ENCODE measurements at regions not wholly inside any gene's neighbourhood (a gene's known extent, or its start where the extent isn't known, plus 50 kb on each side); places are given as distances from the start of the nearest gene placed in this dataset.
"Not testable (repeated sequence)": the region's sequence is repeated elsewhere in the genome, so short reads cannot be mapped to it uniquely, and the experiment has no call there.

GRCh38 chr13:48813518-48813917 is 159.8 kb downstream of the CYSLTR2 start:
- Histone ChIP-seq H3K27ac (ENCODE audit: low read length) (no peak overlapping the region), H3K27me3 (ENCODE audit: control insufficient read depth, insufficient read depth, low read length) (no peaks in the 10 kb centered on the region), H3K4me1 (ENCODE audit: control insufficient read depth, low read depth, low read length) (no peaks in the 10 kb centered on the region), H3K9ac (ENCODE audit: low read length) (no peak overlapping the region), H3K36me3 (ENCODE audit: control insufficient read depth, low read depth, low read length) (no peaks in the 10 kb centered on the region), H3K4me3 (ENCODE audit: low read length) (no peak overlapping the region), H3K9me3 (ENCODE audit: control insufficient read depth, low read depth, low read length) (no peaks in the 10 kb centered on the region)

DNA sequence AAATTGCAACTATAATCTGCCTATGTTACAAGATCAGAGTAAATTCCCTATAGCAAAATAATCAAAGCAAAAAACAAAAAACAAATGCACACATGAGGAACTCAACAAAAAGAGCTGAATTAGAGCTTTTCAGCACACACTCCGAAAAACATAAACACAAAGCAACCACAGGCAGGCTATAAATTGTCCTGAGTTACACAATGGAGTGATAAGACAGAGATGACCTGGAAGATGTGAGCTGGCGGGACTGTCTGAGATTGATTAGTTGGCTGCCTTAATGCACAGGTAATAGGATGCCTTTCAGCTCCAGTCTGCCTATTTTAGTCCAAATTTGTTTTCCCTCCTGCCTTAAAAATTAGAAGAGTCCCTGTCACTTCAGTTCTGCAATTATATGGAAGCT is 159.0 kb upstream of the FNDC3A start:
- H3K9ac ChIP-seq (ENCODE audit: low read length): no peak overlapping the region
- no peak overlapping the region for H3K4me3 ChIP-seq (ENCODE audit: low read length)
- H3K27ac ChIP-seq (ENCODE audit: low read length): no peak overlapping the region
- H3K4me1 ChIP-seq (ENCODE audit: control insufficient read depth, low read depth, low read length): no peaks in the 10 kb centered on the region
- H3K36me3 ChIP-seq (ENCODE audit: control insufficient read depth, low read depth, low read length): no peaks in the 10 kb centered on the region
- no peaks in the 10 kb centered on the region for H3K9me3 ChIP-seq (ENCODE audit: control insufficient read depth, low read depth, low read length)
- H3K27me3 ChIP-seq (ENCODE audit: control insufficient read depth, insufficient read depth, low read length): no peaks in the 10 kb centered on the region

GRCh38 chr13:48817166-48817802 is 158.4 kb upstream of the FNDC3A start:
- H3K36me3 ChIP-seq (ENCODE audit: control insufficient read depth, low read depth, low read length): no peaks in the 10 kb centered on the region

GRCh38 chr13:48818495-48819356 is 157.0 kb upstream of the FNDC3A start:
- Histone ChIP-seq H3K4me1 (ENCODE audit: control insufficient read depth, low read depth, low read length) (no peaks in the 10 kb centered on the region), H3K27ac (ENCODE audit: low read length) (no peak overlapping the region), H3K9ac (ENCODE audit: low read length) (no peak overlapping the region), H3K4me3 (ENCODE audit: low read length) (no peak overlapping the region), H3K36me3 (ENCODE audit: control insufficient read depth, low read depth, low read length) (no peaks in the 10 kb centered on the region), H3K9me3 (ENCODE audit: control insufficient read depth, low read depth, low read length) (no peaks in the 10 kb centered on the region), H3K27me3 (ENCODE audit: control insufficient read depth, insufficient read depth, low read length) (no peaks in the 10 kb centered on the region)

More at GRCh38 chr13:48817166-48817802, 158.4 kb upstream of the FNDC3A start:
- no peaks in the 10 kb centered on the region for H3K4me1 ChIP-seq (ENCODE audit: control insufficient read depth, low read depth, low read length)
- H3K4me3 ChIP-seq (ENCODE audit: low read length): no peak overlapping the region
- no peaks in the 10 kb centered on the region for H3K9me3 ChIP-seq (ENCODE audit: control insufficient read depth, low read depth, low read length)
- no peaks in the 10 kb centered on the region for H3K27me3 ChIP-seq (ENCODE audit: control insufficient read depth, insufficient read depth, low read length)
- no peak overlapping the region for H3K27ac ChIP-seq (ENCODE audit: low read length)
- no peak overlapping the region for H3K9ac ChIP-seq (ENCODE audit: low read length)

- H3K9me3 ChIP-seq (ENCODE audit: control insufficient read depth, low read depth, low read length): no peaks in the 10 kb centered on the region
- no peaks in the 10 kb centered on the region for H3K36me3 ChIP-seq (ENCODE audit: control insufficient read depth, low read depth, low read length)
- no peak overlapping the region for H3K9ac ChIP-seq (ENCODE audit: low read length)
- H3K4me1 ChIP-seq (ENCODE audit: control insufficient read depth, low read depth, low read length): no peaks in the 10 kb centered on the region
- H3K27ac ChIP-seq (ENCODE audit: low read length): no peak overlapping the region
- no peaks in the 10 kb centered on the region for H3K27me3 ChIP-seq (ENCODE audit: control insufficient read depth, insufficient read depth, low read length)
- no peak overlapping the region for H3K4me3 ChIP-seq (ENCODE audit: low read length)
These were observed 156.3 kb upstream of the FNDC3A start for GRCh38 chr13:48819376-48819775.

- H3K4me3 ChIP-seq (ENCODE audit: low read length): no peak overlapping the region
- no peaks in the 10 kb centered on the region for H3K27me3 ChIP-seq (ENCODE audit: control insufficient read depth, insufficient read depth, low read length)
- H3K4me1 ChIP-seq (ENCODE audit: control insufficient read depth, low read depth, low read length): no peaks in the 10 kb centered on the region
- H3K27ac ChIP-seq (ENCODE audit: low read length): no peak overlapping the region
- H3K36me3 ChIP-seq (ENCODE audit: control insufficient read depth, low read depth, low read length): no peaks in the 10 kb centered on the region
- H3K9me3 ChIP-seq (ENCODE audit: control insufficient read depth, low read depth, low read length): no peaks in the 10 kb centered on the region
- H3K9ac ChIP-seq (ENCODE audit: low read length): no peak overlapping the region
These were observed 155.8 kb upstream of the FNDC3A start for GRCh38 chr13:48819899-48820298.

DNA sequence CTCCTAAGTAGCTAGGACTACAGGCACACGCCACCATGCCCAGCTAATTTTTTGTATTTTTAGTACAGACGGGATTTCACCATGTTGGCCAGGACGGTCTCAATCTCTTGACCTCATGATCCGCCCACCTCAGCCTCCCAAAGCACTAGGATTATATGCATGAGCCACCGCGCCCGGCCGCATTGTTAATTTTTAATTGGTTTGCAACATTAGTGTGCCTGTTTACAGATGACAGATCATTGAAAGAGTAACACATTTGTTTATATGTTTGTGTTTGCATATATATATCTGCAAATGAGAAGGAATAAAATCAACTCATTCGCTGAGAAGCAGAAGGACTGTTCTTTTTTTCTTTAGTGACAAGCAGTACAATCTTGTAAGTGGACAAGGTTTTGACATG is 152.2 kb upstream of the FNDC3A start:
- H3K27me3 ChIP-seq (ENCODE audit: control insufficient read depth, insufficient read depth, low read length); H3K27ac ChIP-seq (ENCODE audit: low read length): not testable (repeated sequence)

DNA sequence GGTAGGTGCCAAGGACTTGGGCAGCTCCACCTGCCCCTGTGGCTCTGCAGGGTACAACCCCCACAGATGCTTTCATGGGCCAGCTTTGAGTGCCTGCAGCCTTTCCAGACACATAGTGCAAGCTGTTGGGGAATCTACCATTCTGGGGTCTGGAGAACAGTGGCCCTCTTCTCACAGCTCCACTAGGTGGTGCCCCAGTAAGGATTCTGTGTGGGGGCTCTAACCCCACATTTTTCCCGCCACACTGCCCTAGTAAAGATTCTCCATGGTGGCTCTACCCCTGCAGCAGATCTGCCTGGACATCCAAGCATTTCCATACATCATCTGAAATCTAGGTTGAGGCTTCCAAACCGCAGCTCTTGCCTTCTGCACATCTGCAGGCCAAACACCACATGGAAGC is 149.7 kb upstream of the FNDC3A start:
- no peaks in the 10 kb centered on the region for H3K36me3 ChIP-seq (ENCODE audit: control insufficient read depth, low read depth, low read length)
- H3K27me3 ChIP-seq (ENCODE audit: control insufficient read depth, insufficient read depth, low read length): no peaks in the 10 kb centered on the region
- H3K4me1 ChIP-seq (ENCODE audit: control insufficient read depth, low read depth, low read length): peaks cover 13% of the 10 kb centered on the region
- no peak overlapping the region for H3K4me3 ChIP-seq (ENCODE audit: low read length)
- peaks cover 5% of the 10 kb centered on the region for H3K9me3 ChIP-seq (ENCODE audit: control insufficient read depth, low read depth, low read length)
- no peak overlapping the region for H3K27ac ChIP-seq (ENCODE audit: low read length)
- H3K9ac ChIP-seq (ENCODE audit: low read length): no peak overlapping the region

More for the DNA sequence above, 152.2 kb upstream of the FNDC3A start:
- H3K36me3 ChIP-seq (ENCODE audit: control insufficient read depth, low read depth, low read length); H3K4me3 ChIP-seq (ENCODE audit: low read length); H3K9me3 ChIP-seq (ENCODE audit: control insufficient read depth, low read depth, low read length); H3K9ac ChIP-seq (ENCODE audit: low read length); H3K4me1 ChIP-seq (ENCODE audit: control insufficient read depth, low read depth, low read length): not testable (repeated sequence)

- not testable (repeated sequence) for H3K4me3 ChIP-seq (ENCODE audit: low read length); H3K9ac ChIP-seq (ENCODE audit: low read length); H3K27me3 ChIP-seq (ENCODE audit: control insufficient read depth, insufficient read depth, low read length); H3K36me3 ChIP-seq (ENCODE audit: control insufficient read depth, low read depth, low read length); H3K9me3 ChIP-seq (ENCODE audit: control insufficient read depth, low read depth, low read length); H3K27ac ChIP-seq (ENCODE audit: low read length)
- peaks cover 13% of the 10 kb centered on the region for H3K4me1 ChIP-seq (ENCODE audit: control insufficient read depth, low read depth, low read length)
These were observed 148.7 kb upstream of the FNDC3A start for GRCh38 chr13:48826922-48827454.

GRCh38 chr13:48827709-48828108 is 148.0 kb upstream of the FNDC3A start:
- Histone ChIP-seq H3K4me1 (ENCODE audit: control insufficient read depth, low read depth, low read length) (peaks cover 13% of the 10 kb centered on the region), H3K27ac (ENCODE audit: low read length) (no peak overlapping the region), H3K4me3 (ENCODE audit: low read length) (no peak overlapping the region), H3K27me3 (ENCODE audit: control insufficient read depth, insufficient read depth, low read length) (no peaks in the 10 kb centered on the region), H3K9ac (ENCODE audit: low read length) (no peak overlapping the region), H3K9me3 (ENCODE audit: control insufficient read depth, low read depth, low read length) (peaks cover 5% of the 10 kb centered on the region), H3K36me3 (ENCODE audit: control insufficient read depth, low read depth, low read length) (no peaks in the 10 kb centered on the region)

- Histone ChIP-seq H3K27ac (ENCODE audit: low read length) (peak overlapping the region; percentile 45), H3K4me3 (ENCODE audit: low read length) (peak overlapping the region; percentile 10), H3K27me3 (ENCODE audit: control insufficient read depth, insufficient read depth, low read length) (no peaks in the 10 kb centered on the region), H3K4me1 (ENCODE audit: control insufficient read depth, low read depth, low read length) (peaks cover 13% of the 10 kb centered on the region), H3K36me3 (ENCODE audit: control insufficient read depth, low read depth, low read length) (no peaks in the 10 kb centered on the region), H3K9ac (ENCODE audit: low read length) (peak overlapping the region; percentile 23), H3K9me3 (ENCODE audit: control insufficient read depth, low read depth, low read length) (peaks cover 5% of the 10 kb centered on the region)
These were observed 146.7 kb upstream of the FNDC3A start for GRCh38 chr13:48828962-48829411.

Data from iPS-18a (cell line).